GM06990 (cell line): ENCODE measurements at regions not wholly inside any gene's neighbourhood (a gene's known extent, or its start where the extent isn't known, plus 50 kb on each side); places are given as distances from the start of the nearest gene placed in this dataset.

Source experiments
- DNase-seq: peaks from one replicate; pipeline ENCODE4 v3.0.0-alpha.2; 2011; ENCODE audit not compliant: insufficient read length; ENCODE audit errors: extremely low read depth
- H3K27me3 ChIP-seq: replicated peaks from 2 replicates; pipeline ENCODE4 v1.6.0; 2011; ENCODE audit warnings: low read length; ENCODE audit not compliant: control insufficient read depth, insufficient read depth
- H3K36me3 ChIP-seq: 2 replicates; pipeline ENCODE4 v1.5.1; 2011; ENCODE audit warnings: low read length; ENCODE audit not compliant: control insufficient read depth, insufficient read depth
- H3K4me3 ChIP-seq: replicated peaks from 2 replicates; pipeline ENCODE4 v1.5.1; 2011; ENCODE audit warnings: low read depth, mild to moderate bottlenecking, control low read depth, low read length
- TF ChIP-seq, protein P1 (sequence below): IDR thresholded peaks from 2 replicates; pipeline ENCODE4 v1.5.1; 2011; ENCODE audit warnings: low read length, control low read depth, mild to moderate bottlenecking, inconsistent platforms; ENCODE audit not compliant: insufficient read depth, poor library complexity, severe bottlenecking

DNA sequence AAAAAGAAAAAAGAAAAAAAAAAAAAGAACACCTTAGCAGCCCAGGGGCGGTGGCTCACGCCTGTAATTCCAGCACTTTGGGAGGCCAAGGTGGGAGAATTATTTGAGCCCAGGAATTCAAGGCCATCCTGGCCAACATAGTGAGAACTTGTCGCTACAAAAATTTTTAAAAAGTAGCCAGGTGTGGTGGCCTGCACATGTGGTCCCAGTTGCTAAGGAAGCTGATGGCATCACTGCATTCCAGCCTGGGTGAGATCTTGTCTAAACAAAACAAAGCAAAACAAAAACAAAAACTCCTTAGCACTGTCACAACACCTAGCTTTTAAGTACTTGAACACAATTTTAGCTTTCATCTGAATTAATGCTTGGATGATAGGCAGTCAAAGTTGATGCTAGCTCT is 86.3 kb upstream of the MKLN1 start:
- TF ChIP-seq, protein P1, sequence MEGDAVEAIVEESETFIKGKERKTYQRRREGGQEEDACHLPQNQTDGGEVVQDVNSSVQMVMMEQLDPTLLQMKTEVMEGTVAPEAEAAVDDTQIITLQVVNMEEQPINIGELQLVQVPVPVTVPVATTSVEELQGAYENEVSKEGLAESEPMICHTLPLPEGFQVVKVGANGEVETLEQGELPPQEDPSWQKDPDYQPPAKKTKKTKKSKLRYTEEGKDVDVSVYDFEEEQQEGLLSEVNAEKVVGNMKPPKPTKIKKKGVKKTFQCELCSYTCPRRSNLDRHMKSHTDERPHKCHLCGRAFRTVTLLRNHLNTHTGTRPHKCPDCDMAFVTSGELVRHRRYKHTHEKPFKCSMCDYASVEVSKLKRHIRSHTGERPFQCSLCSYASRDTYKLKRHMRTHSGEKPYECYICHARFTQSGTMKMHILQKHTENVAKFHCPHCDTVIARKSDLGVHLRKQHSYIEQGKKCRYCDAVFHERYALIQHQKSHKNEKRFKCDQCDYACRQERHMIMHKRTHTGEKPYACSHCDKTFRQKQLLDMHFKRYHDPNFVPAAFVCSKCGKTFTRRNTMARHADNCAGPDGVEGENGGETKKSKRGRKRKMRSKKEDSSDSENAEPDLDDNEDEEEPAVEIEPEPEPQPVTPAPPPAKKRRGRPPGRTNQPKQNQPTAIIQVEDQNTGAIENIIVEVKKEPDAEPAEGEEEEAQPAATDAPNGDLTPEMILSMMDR, result no peak
- DNase-seq, result no peak
- Histone ChIP-seq H3K27me3 (no peaks in the 10 kb centered on the region), H3K4me3 (no peak overlapping the region), H3K36me3 (no peaks in the 10 kb centered on the region)

- H3K4me3 ChIP-seq, result no peak overlapping the region
- H3K27me3 ChIP-seq, result no peaks in the 10 kb centered on the region
- DNase-seq, result no peak
- no peaks in the 10 kb centered on the region for H3K36me3 ChIP-seq
- TF ChIP-seq, protein P1, result no peak
These were observed 85.5 kb upstream of the MKLN1 start for GRCh38 chr7:131242123-131242650.

GRCh38 chr7:131244259-131244852 is 83.3 kb upstream of the MKLN1 start:
- Histone ChIP-seq H3K4me3 (no peak overlapping the region), H3K36me3 (no peaks in the 10 kb centered on the region), H3K27me3 (no peaks in the 10 kb centered on the region; the same call in 1 of the 2 replicates)
- TF ChIP-seq, protein P1, result no peak
- no peak for DNase-seq

DNA sequence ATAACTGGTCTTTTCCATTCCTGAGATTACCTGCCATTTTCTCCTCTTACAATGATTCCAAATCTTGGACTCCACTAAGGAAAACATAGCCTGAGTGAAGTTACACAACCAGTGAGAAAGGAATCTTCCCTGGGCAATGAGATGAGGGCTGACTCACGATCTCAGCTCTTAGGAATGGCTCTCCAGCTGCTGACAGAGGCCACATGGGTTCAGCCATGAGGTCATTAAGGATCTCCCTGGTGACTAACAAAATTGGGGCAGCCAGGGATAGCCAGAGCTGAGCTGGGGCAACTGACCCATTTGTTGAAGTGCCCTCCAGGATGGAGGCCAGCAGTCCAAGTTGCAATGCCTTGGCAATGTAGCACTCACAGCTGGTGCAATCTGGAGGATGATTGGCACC is 78.7 kb upstream of the MKLN1 start:
- Histone ChIP-seq H3K36me3 (no peaks in the 10 kb centered on the region), H3K4me3 (no peak overlapping the region), H3K27me3 (no peaks in the 10 kb centered on the region; the same call in 1 of the 2 replicates)
- TF ChIP-seq, protein P1, result no peak
- DNase-seq, result no peak

GRCh38 chr7:131249483-131249882 is 78.2 kb upstream of the MKLN1 start:
- H3K36me3 ChIP-seq, result no peaks in the 10 kb centered on the region

More at GRCh38 chr7:131249483-131249882, 78.2 kb upstream of the MKLN1 start:
- Histone ChIP-seq H3K4me3 (no peak overlapping the region), H3K27me3 (no peaks in the 10 kb centered on the region; the same call in 1 of the 2 replicates)
- no peak for DNase-seq
- TF ChIP-seq, protein P1, result no peak
